ENCODE measurements at regions not wholly inside any gene's neighbourhood (a gene's known extent, or its start where the extent isn't known, plus 50 kb on each side); places are given as distances from the start of the nearest gene placed in this dataset.

- no peak for TF ChIP-seq CTCF (IDR thresholded peaks at IDR 0.05; ENCODE audit: insufficient read depth, low read depth, low read length)
- TF ChIP-seq EZH2 (IDR thresholded peaks at IDR 0.05; ENCODE audit: insufficient read depth, low read length), result no peak
Measured at GRCh38 chr15:93210995-93211394, 122.0 kb upstream of the RGMA start.
